ENCODE measurements at regions not wholly inside any gene's neighbourhood (a gene's known extent, or its start where the extent isn't known, plus 50 kb on each side); places are given as distances from the start of the nearest gene placed in this dataset.
"Not testable (repeated sequence)": the region's sequence is repeated elsewhere in the genome, so short reads cannot be mapped to it uniquely, and the experiment has no call there.

GRCh38 chr1:94759188-94759587 lies 61.0 kb upstream of the SLC44A3 start:
- Mint-ChIP-seq H3K27me3 (ENCODE audit: insufficient read depth, unreplicated experiment) (no peaks in the 10 kb centered on the region), H3K9me3 (ENCODE audit: unreplicated experiment) (peaks cover under 1% of the 10 kb centered on the region), H3K27ac (ENCODE audit: unreplicated experiment) (no peak overlapping the region), H3K36me3 (ENCODE audit: insufficient read depth, unreplicated experiment) (no peaks in the 10 kb centered on the region), H3K4me3 (ENCODE audit: unreplicated experiment) (no peak overlapping the region), H3K4me1 (ENCODE audit: low read depth, unreplicated experiment) (peaks cover 7% of the 10 kb centered on the region)
- no peaks in the 10 kb centered on the region for H3K27me3 ChIP-seq (replicated peaks; ENCODE audit: control insufficient read depth, insufficient read depth, low read length)
- no peaks in the 10 kb centered on the region for H3K36me3 ChIP-seq (ENCODE audit: control insufficient read depth, insufficient read depth, low read length)
- TF ChIP-seq CTCF (IDR thresholded peaks at IDR 0.05; ENCODE audit: insufficient read depth in 1 of 2, low read depth in 1 of 2, low read length in 1 of 2, severe bottlenecking in 1 of 2, unreplicated experiment in 1 of 2): no peak
- no peaks in the 10 kb centered on the region for H3K4me1 ChIP-seq
- ChIA-PET CTCF (interaction anchor here (0.6 kb wide), 1 partner anchor 61 kb away, joined by 3 read pairs; no protein-coding TSS in a partner anchor), POLR2A (no interaction called here)
- no peak for DNase-seq
- no peaks in the 10 kb centered on the region for H3K9me3 ChIP-seq
- H3K4me3 ChIP-seq (ENCODE audit: low read depth, low read length): no peak overlapping the region
- intact Hi-C loops (cut with micrococcal nuclease; ENCODE audit: unreplicated experiment): no loop called here
- no TSS peak for BruUV-seq (replicated peaks)

GRCh38 chr1:94757931-94758330 lies 62.2 kb upstream of the SLC44A3 start:
- no peak overlapping the region for H3K27ac Mint-ChIP-seq (ENCODE audit: unreplicated experiment)
- no peak overlapping the region for H3K4me3 Mint-ChIP-seq (ENCODE audit: unreplicated experiment)
- no TSS peak for BruUV-seq (replicated peaks)
- H3K36me3 Mint-ChIP-seq (ENCODE audit: insufficient read depth, unreplicated experiment): no peaks in the 10 kb centered on the region
- H3K27me3 Mint-ChIP-seq (ENCODE audit: insufficient read depth, unreplicated experiment): no peaks in the 10 kb centered on the region
- no peaks in the 10 kb centered on the region for H3K4me1 ChIP-seq
- no peaks in the 10 kb centered on the region for H3K36me3 ChIP-seq (ENCODE audit: control insufficient read depth, insufficient read depth, low read length)
- no peaks in the 10 kb centered on the region for H3K9me3 ChIP-seq
- H3K9me3 Mint-ChIP-seq (ENCODE audit: unreplicated experiment): no peaks in the 10 kb centered on the region
- peaks cover 7% of the 10 kb centered on the region for H3K4me1 Mint-ChIP-seq (ENCODE audit: low read depth, unreplicated experiment)
- no peak for DNase-seq
- TF ChIP-seq CTCF (IDR thresholded peaks at IDR 0.05; ENCODE audit: insufficient read depth in 1 of 2, low read depth in 1 of 2, low read length in 1 of 2, severe bottlenecking in 1 of 2, unreplicated experiment in 1 of 2): no peak
- H3K4me3 ChIP-seq (ENCODE audit: low read depth, low read length): no peak overlapping the region
- POLR2A ChIA-PET: no interaction called here
- H3K27me3 ChIP-seq (replicated peaks; ENCODE audit: control insufficient read depth, insufficient read depth, low read length): no peaks in the 10 kb centered on the region
- intact Hi-C loops (cut with micrococcal nuclease; ENCODE audit: unreplicated experiment): no loop called here
- CTCF ChIA-PET: no interaction called here

- H3K4me1 Mint-ChIP-seq (ENCODE audit: low read depth, unreplicated experiment): peaks cover 7% of the 10 kb centered on the region
- intact Hi-C loops (cut with micrococcal nuclease; ENCODE audit: unreplicated experiment): no loop called here
- CTCF ChIA-PET: no interaction called here
- Histone ChIP-seq H3K27me3 (replicated peaks; ENCODE audit: control insufficient read depth, insufficient read depth, low read length) (no peaks in the 10 kb centered on the region), H3K9me3 (no peaks in the 10 kb centered on the region), H3K4me1 (no peaks in the 10 kb centered on the region), H3K36me3 (ENCODE audit: control insufficient read depth, insufficient read depth, low read length) (no peaks in the 10 kb centered on the region), H3K4me3 (ENCODE audit: low read depth, low read length) (no peak overlapping the region)
- no peak overlapping the region for H3K27ac Mint-ChIP-seq (ENCODE audit: unreplicated experiment)
- H3K4me3 Mint-ChIP-seq (ENCODE audit: unreplicated experiment): no peak overlapping the region
- TF ChIP-seq CTCF (IDR thresholded peaks at IDR 0.05; ENCODE audit: insufficient read depth in 1 of 2, low read depth in 1 of 2, low read length in 1 of 2, severe bottlenecking in 1 of 2, unreplicated experiment in 1 of 2): no peak
- H3K9me3 Mint-ChIP-seq (ENCODE audit: unreplicated experiment): no peaks in the 10 kb centered on the region
- H3K36me3 Mint-ChIP-seq (ENCODE audit: insufficient read depth, unreplicated experiment): no peaks in the 10 kb centered on the region
- no peaks in the 10 kb centered on the region for H3K27me3 Mint-ChIP-seq (ENCODE audit: insufficient read depth, unreplicated experiment)
- no peak for DNase-seq
- no TSS peak for BruUV-seq (replicated peaks)
- POLR2A ChIA-PET: interaction anchor here (0.6 kb wide), 1 partner anchor 131 kb away, joined by 3 read pairs; no protein-coding TSS in a partner anchor
These were observed 64.5 kb upstream of the SLC44A3 start for GRCh38 chr1:94755675-94756074.

GRCh38 chr1:94755016-94755415 lies 65.1 kb upstream of the SLC44A3 start:
- CTCF ChIA-PET; H3K27me3 ChIP-seq (replicated peaks; ENCODE audit: control insufficient read depth, insufficient read depth, low read length); H3K36me3 Mint-ChIP-seq (ENCODE audit: insufficient read depth, unreplicated experiment); intact Hi-C loops (cut with micrococcal nuclease; ENCODE audit: unreplicated experiment); H3K4me1 ChIP-seq; DNase-seq; H3K36me3 ChIP-seq (ENCODE audit: control insufficient read depth, insufficient read depth, low read length); POLR2A ChIA-PET; H3K4me3 Mint-ChIP-seq (ENCODE audit: unreplicated experiment); H3K27ac Mint-ChIP-seq (ENCODE audit: unreplicated experiment); H3K9me3 Mint-ChIP-seq (ENCODE audit: unreplicated experiment); H3K9me3 ChIP-seq; H3K4me3 ChIP-seq (ENCODE audit: low read depth, low read length); H3K27me3 Mint-ChIP-seq (ENCODE audit: insufficient read depth, unreplicated experiment); BruUV-seq (replicated peaks); H3K4me1 Mint-ChIP-seq (ENCODE audit: low read depth, unreplicated experiment): not testable (repeated sequence)
